Neural progenitor cell (in vitro differentiated cells): ENCODE measurements at regions not wholly inside any gene's neighbourhood (a gene's known extent, or its start where the extent isn't known, plus 50 kb on each side); places are given as distances from the start of the nearest gene placed in this dataset.

Experiments used
- CTCF ChIP-seq: fragments of 200-600 bp; sonication (generic); IDR thresholded peaks from 2 replicates; pipeline ENCODE4 v1.5.1; 2017; ENCODE audit warnings: antibody characterized with exemption, mild to moderate bottlenecking
- EZH2 ChIP-seq: fragments of 200-600 bp; sonication (generic); IDR thresholded peaks from 2 replicates; pipeline ENCODE4 v1.6.1; 2017; ENCODE audit warnings: antibody characterized with exemption, mild to moderate bottlenecking, moderate library complexity

- TF ChIP-seq CTCF (no peak), EZH2 (no peak)
Observed at GRCh38 chr5:167259806-167260205, 1031.6 kb upstream of the WWC1 start.
